Body of pancreas (tissue), 4 donors: ENCODE measurements at regions not wholly inside any gene's neighbourhood (a gene's known extent, or its start where the extent isn't known, plus 50 kb on each side); places are given as distances from the start of the nearest gene placed in this dataset.

Experiments
- POLR2A ChIP-seq, 3 donors: fragments of 450-650 bp; IDR thresholded peaks; one replicate each; pipeline ENCODE4 v1.6.1; 2016; ENCODE audit warnings: antibody characterized with exemption in 3 of 3, mild to moderate bottlenecking in 2 of 3
- TF ChIP-seq, protein P1 (sequence below), 7 experiments: fragments of 450-650 bp in 4 of 7; fragments of 200-600 bp in 3 of 7; sonication (generic) in 3 of 7; IDR thresholded peaks; one replicate each; pipeline ENCODE4 v1.5.1; 2016 to 2019; ENCODE audit warnings: antibody characterized with exemption in 7 of 7

DNA sequence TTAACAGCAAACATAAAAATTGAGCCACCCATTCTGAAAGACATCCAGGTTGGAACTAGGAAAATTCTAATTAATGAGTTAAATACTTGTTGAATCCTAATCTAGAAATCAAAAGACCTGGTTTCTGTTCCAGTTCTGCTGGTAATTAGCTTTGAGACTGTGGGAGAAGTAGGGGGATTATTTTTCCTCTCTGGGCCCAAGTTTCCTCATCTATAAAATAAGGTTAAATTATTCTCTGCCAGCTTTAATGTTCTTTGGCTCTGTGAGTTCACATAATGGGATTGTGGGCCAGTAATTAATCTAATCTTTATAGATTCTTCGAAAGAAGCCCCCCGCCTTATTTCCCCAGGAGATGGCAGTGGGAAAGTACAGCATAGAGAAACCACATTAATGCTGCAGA, 104.6 kb downstream of the ENC1 start:
- TF ChIP-seq, protein P1, sequence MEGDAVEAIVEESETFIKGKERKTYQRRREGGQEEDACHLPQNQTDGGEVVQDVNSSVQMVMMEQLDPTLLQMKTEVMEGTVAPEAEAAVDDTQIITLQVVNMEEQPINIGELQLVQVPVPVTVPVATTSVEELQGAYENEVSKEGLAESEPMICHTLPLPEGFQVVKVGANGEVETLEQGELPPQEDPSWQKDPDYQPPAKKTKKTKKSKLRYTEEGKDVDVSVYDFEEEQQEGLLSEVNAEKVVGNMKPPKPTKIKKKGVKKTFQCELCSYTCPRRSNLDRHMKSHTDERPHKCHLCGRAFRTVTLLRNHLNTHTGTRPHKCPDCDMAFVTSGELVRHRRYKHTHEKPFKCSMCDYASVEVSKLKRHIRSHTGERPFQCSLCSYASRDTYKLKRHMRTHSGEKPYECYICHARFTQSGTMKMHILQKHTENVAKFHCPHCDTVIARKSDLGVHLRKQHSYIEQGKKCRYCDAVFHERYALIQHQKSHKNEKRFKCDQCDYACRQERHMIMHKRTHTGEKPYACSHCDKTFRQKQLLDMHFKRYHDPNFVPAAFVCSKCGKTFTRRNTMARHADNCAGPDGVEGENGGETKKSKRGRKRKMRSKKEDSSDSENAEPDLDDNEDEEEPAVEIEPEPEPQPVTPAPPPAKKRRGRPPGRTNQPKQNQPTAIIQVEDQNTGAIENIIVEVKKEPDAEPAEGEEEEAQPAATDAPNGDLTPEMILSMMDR (IDR thresholded peaks at IDR 0.05), result no peak
- no peak for TF ChIP-seq POLR2A (IDR thresholded peaks at IDR 0.05)
